ENCODE measurements at regions not wholly inside any gene's neighbourhood (a gene's known extent, or its start where the extent isn't known, plus 50 kb on each side); places are given as distances from the start of the nearest gene placed in this dataset.
A peak's percentile ranks its signal among the peaks of the same experiment; 100 is the strongest.
"Not testable (repeated sequence)": the region's sequence is repeated elsewhere in the genome, so short reads cannot be mapped to it uniquely, and the experiment has no call there.

- peak; percentile 19 to 38 for DNase-seq
These were observed 108.6 kb upstream of the VRK1 start for GRCh38 chr14:96688629-96689028.

- no peak for DNase-seq
These were observed 106.3 kb upstream of the VRK1 start for GRCh38 chr14:96690713-96691383.

GRCh38 chr14:96693252-96693820 is 103.8 kb upstream of the VRK1 start:
- no peak for DNase-seq

- no peak for DNase-seq
These were observed 103.2 kb upstream of the VRK1 start for GRCh38 chr14:96693987-96694386.

GRCh38 chr14:96698960-96699539 is 98.1 kb upstream of the VRK1 start:
- no peak for DNase-seq

- no peak for DNase-seq
These were observed 97.5 kb upstream of the VRK1 start for GRCh38 chr14:96699666-96700065.

GRCh38 chr14:96702831-96703230 is 94.4 kb upstream of the VRK1 start:
- no peak for DNase-seq

GRCh38 chr14:96705422-96706092 is 91.6 kb upstream of the VRK1 start:
- DNase-seq = no peak

- DNase-seq = no peak
These were observed 90.3 kb upstream of the VRK1 start for GRCh38 chr14:96706893-96707292.

GRCh38 chr14:96710060-96710666 is 87.0 kb upstream of the VRK1 start:
- no peak for DNase-seq

- DNase-seq = no peak
These were observed 85.5 kb upstream of the VRK1 start for GRCh38 chr14:96711559-96712267.

GRCh38 chr14:96713426-96713825 is 83.8 kb upstream of the VRK1 start:
- DNase-seq = no peak

- not testable (repeated sequence) for DNase-seq
These were observed 82.6 kb upstream of the VRK1 start for GRCh38 chr14:96714537-96714936.

GRCh38 chr14:96717116-96717515 is 80.1 kb upstream of the VRK1 start:
- DNase-seq = no peak

- no peak for DNase-seq
These were observed 78.8 kb upstream of the VRK1 start for GRCh38 chr14:96718407-96718806.

- DNase-seq = not testable (repeated sequence)
These were observed 76.5 kb upstream of the VRK1 start for GRCh38 chr14:96720702-96721101.

GRCh38 chr14:96722736-96723135 is 74.4 kb upstream of the VRK1 start:
- no peak for DNase-seq

GRCh38 chr14:96723946-96724345 is 73.2 kb upstream of the VRK1 start:
- no peak for DNase-seq

GRCh38 chr14:96725232-96725631 is 72.0 kb upstream of the VRK1 start:
- no peak for DNase-seq

- no peak for DNase-seq
These were observed 70.1 kb upstream of the VRK1 start for GRCh38 chr14:96727073-96727472.

GRCh38 chr14:96727491-96727890 is 69.7 kb upstream of the VRK1 start:
- peak; percentile 87 to 94 for DNase-seq

- peak in 1 of 2 experiments; percentile 18 for DNase-seq
These were observed 69.0 kb upstream of the VRK1 start for GRCh38 chr14:96727980-96728717.

All from NCI-H524 (cell line).